Breast epithelium (tissue), 4 donors: ENCODE measurements at regions not wholly inside any gene's neighbourhood (a gene's known extent, or its start where the extent isn't known, plus 50 kb on each side); places are given as distances from the start of the nearest gene placed in this dataset.

Source experiments
- DNase-seq, 2 donors: peaks; one replicate each; pipeline ENCODE4 v3.0.0-alpha.2; 2019; ENCODE audit warnings: low spot score in 2 of 2
- H3K27ac ChIP-seq, 2 donors: fragments of 200-600 bp; sonication (generic) in 1 of 2; one replicate each; pipeline ENCODE4 v1.5.1; 2016 to 2019; ENCODE audit warnings: mild to moderate bottlenecking in 1 of 2
- H3K27me3 ChIP-seq, 2 donors: fragments of 200-600 bp; sonication (generic) in 1 of 2; one replicate each; pipeline versions ENCODE4 v1.5.1 to v1.6.0; 2017 to 2019; ENCODE audit warnings: control low read depth in 1 of 2, mild to moderate bottlenecking in 1 of 2
- H3K36me3 ChIP-seq: fragments of 200-600 bp; one replicate; pipeline ENCODE4 v1.5.1; 2019
- H3K4me1 ChIP-seq, 2 donors: fragments of 200-600 bp; sonication (generic); one replicate each; pipeline ENCODE4 v1.5.1; 2016 to 2019; ENCODE audit warnings: control low read depth in 1 of 2
- H3K4me3 ChIP-seq, 3 donors: fragments of 200-600 bp; sonication (generic); 1 replicate in 2 of 3; 2 replicates in 1 of 3; pipeline ENCODE4 v1.5.1; 2016 to 2019; ENCODE audit warnings: mild to moderate bottlenecking in 3 of 3, moderate library complexity in 2 of 3
- H3K9me3 ChIP-seq, 2 donors: fragments of 200-600 bp; sonication (generic) in 1 of 2; one replicate each; pipeline ENCODE4 v1.5.1; 2016 to 2019; ENCODE audit warnings: control low read depth in 1 of 2
- CTCF ChIP-seq, 3 donors: fragments of 450-650 bp; IDR thresholded peaks; one replicate each; pipeline ENCODE4 v1.5.1; 2016 to 2017; ENCODE audit warnings: antibody characterized with exemption in 3 of 3, mild to moderate bottlenecking in 3 of 3, moderate library complexity in 3 of 3
- POLR2A ChIP-seq: fragments of 450-650 bp; IDR thresholded peaks from one replicate; pipeline ENCODE4 v1.6.1; 2016; ENCODE audit warnings: antibody characterized with exemption, mild to moderate bottlenecking, moderate library complexity
- POLR2AphosphoS5 ChIP-seq, 3 donors: sonication (generic); formaldehyde crosslinking; IDR thresholded peaks; one replicate each; pipeline ENCODE4 v1.6.1; 2017; ENCODE audit warnings: antibody characterized with exemption in 3 of 3
- intact Hi-C: fragments of 100-400 bp; cut with DNase I; formaldehyde crosslinking; loops from one replicate; pipeline ENCODE4 v1.15.1; 2023; ENCODE audit warnings: low total_unique reads

GRCh38 chr20:7520361-7520760 lies 419.9 kb downstream of the HAO1 start:
- Histone ChIP-seq H3K36me3 (no peaks in the 10 kb centered on the region), H3K27me3 (no peaks in the 10 kb centered on the region), H3K27ac (no peak overlapping the region), H3K4me1 (no peaks in the 10 kb centered on the region), H3K4me3 (no peak overlapping the region), H3K9me3 (no peaks in the 10 kb centered on the region)
- no peak for DNase-seq
- TF ChIP-seq POLR2AphosphoS5 (IDR thresholded peaks at IDR 0.05) (no peak), CTCF (IDR thresholded peaks at IDR 0.05) (no peak), POLR2A (no peak)
- intact Hi-C loops, result no loop called here

GRCh38 chr20:7523288-7523687 lies 417.0 kb downstream of the HAO1 start:
- TF ChIP-seq POLR2AphosphoS5 (IDR thresholded peaks at IDR 0.05) (no peak), CTCF (IDR thresholded peaks at IDR 0.05) (no peak), POLR2A (no peak)
- no peak for DNase-seq

GRCh38 chr20:7540018-7540417 lies 400.2 kb downstream of the HAO1 start:
- no peaks in the 10 kb centered on the region for H3K4me1 ChIP-seq
- H3K9me3 ChIP-seq, result no peaks in the 10 kb centered on the region
- DNase-seq, result no peak
- intact Hi-C loops, result no loop called here
- TF ChIP-seq POLR2AphosphoS5 (IDR thresholded peaks at IDR 0.05), result no peak
- TF ChIP-seq CTCF (IDR thresholded peaks at IDR 0.05), result no peak
- no peak for TF ChIP-seq POLR2A
- H3K4me3 ChIP-seq, result no peak overlapping the region
- H3K27ac ChIP-seq, result no peak overlapping the region
- H3K27me3 ChIP-seq, result no peaks in the 10 kb centered on the region
- H3K36me3 ChIP-seq, result no peaks in the 10 kb centered on the region

More at GRCh38 chr20:7523288-7523687, 417.0 kb downstream of the HAO1 start:
- Histone ChIP-seq H3K36me3 (no peaks in the 10 kb centered on the region), H3K4me3 (no peak overlapping the region), H3K27ac (no peak overlapping the region), H3K27me3 (no peaks in the 10 kb centered on the region), H3K4me1 (no peaks in the 10 kb centered on the region), H3K9me3 (peaks cover 0 to 3% of the 10 kb centered on the region in 2 donors)
- intact Hi-C loops, result no loop called here

GRCh38 chr20:7540923-7541322 lies 399.3 kb downstream of the HAO1 start:
- H3K9me3 ChIP-seq, result peaks cover 0 to 4% of the 10 kb centered on the region in 2 donors
- TF ChIP-seq CTCF (IDR thresholded peaks at IDR 0.05) (no peak), POLR2AphosphoS5 (IDR thresholded peaks at IDR 0.05) (no peak), POLR2A (no peak)
- H3K4me3 ChIP-seq, result no peak overlapping the region
- no peak for DNase-seq
- H3K36me3 ChIP-seq, result no peaks in the 10 kb centered on the region
- no peaks in the 10 kb centered on the region for H3K27me3 ChIP-seq
- intact Hi-C loops, result no loop called here
- H3K27ac ChIP-seq, result no peak overlapping the region
- no peaks in the 10 kb centered on the region for H3K4me1 ChIP-seq

- H3K4me3 ChIP-seq, result no peak overlapping the region
- no peak for TF ChIP-seq POLR2AphosphoS5 (IDR thresholded peaks at IDR 0.05)
- no peak for TF ChIP-seq CTCF (IDR thresholded peaks at IDR 0.05)
Measured at GRCh38 chr20:7571101-7571500, 369.2 kb downstream of the HAO1 start.

More at GRCh38 chr20:7571101-7571500, 369.2 kb downstream of the HAO1 start:
- Histone ChIP-seq H3K36me3 (no peaks in the 10 kb centered on the region), H3K4me1 (no peaks in the 10 kb centered on the region), H3K27ac (no peak overlapping the region), H3K27me3 (no peaks in the 10 kb centered on the region), H3K9me3 (no peaks in the 10 kb centered on the region)
- no peak for DNase-seq
- intact Hi-C loops, result loop anchor here (5.0 kb wide), 1 partner anchor 819 kb away; no protein-coding TSS in a partner anchor
